ENCODE measurements at regions not wholly inside any gene's neighbourhood (a gene's known extent, or its start where the extent isn't known, plus 50 kb on each side); places are given as distances from the start of the nearest gene placed in this dataset.
"Not testable (repeated sequence)": the region's sequence is repeated elsewhere in the genome, so short reads cannot be mapped to it uniquely, and the experiment has no call there.

- no peak for DNase-seq
Observed at GRCh38 chr3:145209561-145209960, 951.4 kb downstream of the PLOD2 start.

DNA sequence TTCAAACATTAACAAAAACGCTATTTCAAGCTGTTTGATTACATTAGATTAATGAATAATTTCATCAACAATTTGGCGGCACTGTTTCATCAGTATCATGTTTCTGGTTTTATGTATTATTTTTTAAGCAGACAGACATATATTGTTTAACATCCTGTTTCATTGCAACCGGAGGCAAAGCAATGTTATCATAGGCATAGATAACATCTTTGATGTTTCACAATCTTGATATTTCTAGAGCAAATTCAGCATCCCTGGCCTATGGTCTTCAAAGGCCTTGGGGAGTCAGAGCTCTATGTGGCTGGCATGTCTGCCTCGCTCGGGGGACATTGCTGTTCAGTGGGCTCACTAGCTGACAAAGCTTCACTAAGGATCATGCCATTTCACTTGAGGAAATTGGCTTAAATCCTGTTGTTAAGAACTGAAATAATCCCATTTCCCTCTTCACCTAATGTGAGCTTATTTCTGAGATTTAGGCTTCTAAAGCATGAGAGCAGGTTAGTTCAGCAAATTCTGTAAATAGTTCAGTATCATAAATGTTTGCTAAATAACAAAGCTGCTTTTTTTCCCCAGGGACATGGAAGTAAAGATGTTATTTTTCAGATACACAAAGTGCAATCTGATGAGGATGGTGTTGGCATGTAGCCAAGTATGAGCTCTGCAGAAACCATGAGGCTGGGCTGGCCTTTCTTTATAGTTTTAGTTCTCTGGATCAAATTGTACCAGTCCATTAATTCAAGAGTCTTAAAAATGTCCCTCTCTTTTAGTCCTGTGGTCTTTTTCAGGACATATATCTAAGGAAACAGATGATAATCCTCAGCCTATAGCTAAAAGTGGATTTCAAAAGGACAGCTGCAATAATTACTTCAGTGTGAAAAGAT lies 941.4 kb downstream of the PLOD2 start:
- DNase-seq = no peak

DNA sequence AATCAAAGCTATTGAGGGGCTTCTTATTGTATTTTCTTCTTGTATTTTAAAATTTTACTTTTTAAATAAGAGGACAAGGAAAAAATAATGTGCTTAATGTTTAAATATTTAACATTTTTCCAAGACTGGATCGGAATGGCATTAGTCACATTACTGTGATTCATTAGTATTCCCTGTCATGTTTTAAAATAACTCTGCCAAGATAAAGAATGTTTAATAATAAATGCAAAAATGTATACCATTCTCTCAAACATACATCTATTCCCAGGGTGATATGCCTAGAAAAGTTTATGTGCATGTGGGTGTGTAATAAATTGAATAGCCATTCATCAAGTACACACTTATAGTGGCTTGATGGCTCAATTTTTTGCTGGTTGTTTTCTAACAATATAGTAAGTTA lies 936.1 kb downstream of the PLOD2 start:
- no peak for DNase-seq

GRCh38 chr3:145243875-145244274 lies 917.1 kb downstream of the PLOD2 start:
- no peak for DNase-seq

DNA sequence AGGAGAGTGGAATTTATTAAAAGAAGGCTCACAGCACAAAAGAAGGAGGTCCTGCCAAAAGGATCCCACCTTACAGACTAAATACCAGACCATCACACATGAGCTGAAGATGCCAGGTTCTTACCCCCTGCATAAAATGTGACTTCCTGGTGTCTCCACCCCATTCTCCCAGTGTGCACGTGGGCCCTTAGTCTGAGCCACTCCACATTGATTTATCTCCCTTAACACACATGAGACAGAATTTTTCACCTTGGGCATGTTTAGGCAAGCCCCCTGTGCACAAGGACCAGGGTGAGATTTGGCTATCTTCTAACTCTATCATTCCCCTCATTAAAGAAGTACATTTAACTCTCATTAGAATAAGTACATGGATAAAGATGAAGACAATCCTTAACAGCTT lies 916.7 kb downstream of the PLOD2 start:
- no peak for DNase-seq

DNA sequence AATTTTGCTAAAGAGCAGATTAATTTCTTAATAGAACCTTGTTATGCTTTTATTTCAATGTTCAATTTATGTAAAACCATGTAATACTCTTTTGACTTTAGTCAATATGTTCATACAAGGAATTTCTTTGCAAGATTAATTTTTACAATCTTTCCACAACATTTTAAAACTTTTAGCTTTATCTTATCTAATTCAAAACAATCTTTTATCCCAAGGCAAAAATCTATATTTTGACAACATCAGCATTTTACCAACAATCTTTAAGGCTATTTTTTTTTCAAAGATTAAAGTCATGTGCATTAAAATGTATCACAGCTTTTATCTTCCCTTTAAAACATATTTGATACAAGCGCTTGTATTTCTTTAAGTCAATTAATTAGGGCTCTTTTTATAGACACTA lies 914.7 kb downstream of the PLOD2 start:
- DNase-seq = no peak

DNA sequence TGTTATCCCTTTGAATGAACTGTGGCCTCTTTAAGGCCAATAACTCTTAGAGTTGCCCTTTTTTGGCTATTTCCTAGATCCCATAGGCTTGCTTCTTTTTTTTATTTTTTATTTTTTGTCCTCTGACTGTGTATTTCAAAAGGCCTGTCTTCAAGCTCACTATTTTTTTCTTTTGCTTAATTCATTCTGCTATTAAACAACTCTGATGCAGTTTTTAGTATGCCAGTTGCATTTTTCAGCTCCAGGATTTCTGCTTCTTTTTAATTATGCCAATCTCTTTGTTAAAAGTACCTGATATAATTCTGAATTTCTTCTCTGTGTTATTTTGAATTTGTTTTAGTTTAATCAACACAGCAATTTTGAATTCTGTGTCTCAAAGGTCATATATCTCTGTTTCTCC lies 912.1 kb downstream of the PLOD2 start:
- DNase-seq = no peak

DNA sequence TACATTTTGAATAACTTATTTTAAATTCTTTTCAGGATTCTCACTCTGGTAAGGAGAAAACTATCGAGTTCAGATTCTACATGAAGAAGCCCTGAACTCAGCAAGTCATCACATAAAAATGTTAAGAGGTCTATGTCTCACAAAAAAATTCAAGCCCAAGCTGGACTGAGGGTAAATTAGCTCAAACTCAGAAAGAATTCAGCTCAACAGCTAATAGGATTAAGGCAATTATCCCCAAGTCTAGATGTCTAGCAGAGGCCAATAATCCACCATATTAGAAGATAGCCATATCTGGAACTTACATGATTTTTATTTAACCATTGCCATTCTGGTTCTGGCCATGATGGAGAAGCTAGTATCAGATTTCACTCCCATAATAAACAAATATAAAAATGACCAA lies 909.7 kb downstream of the PLOD2 start:
- DNase-seq = no peak

GRCh38 chr3:145257967-145258366 lies 903.0 kb downstream of the PLOD2 start:
- DNase-seq = not testable (repeated sequence)

DNA sequence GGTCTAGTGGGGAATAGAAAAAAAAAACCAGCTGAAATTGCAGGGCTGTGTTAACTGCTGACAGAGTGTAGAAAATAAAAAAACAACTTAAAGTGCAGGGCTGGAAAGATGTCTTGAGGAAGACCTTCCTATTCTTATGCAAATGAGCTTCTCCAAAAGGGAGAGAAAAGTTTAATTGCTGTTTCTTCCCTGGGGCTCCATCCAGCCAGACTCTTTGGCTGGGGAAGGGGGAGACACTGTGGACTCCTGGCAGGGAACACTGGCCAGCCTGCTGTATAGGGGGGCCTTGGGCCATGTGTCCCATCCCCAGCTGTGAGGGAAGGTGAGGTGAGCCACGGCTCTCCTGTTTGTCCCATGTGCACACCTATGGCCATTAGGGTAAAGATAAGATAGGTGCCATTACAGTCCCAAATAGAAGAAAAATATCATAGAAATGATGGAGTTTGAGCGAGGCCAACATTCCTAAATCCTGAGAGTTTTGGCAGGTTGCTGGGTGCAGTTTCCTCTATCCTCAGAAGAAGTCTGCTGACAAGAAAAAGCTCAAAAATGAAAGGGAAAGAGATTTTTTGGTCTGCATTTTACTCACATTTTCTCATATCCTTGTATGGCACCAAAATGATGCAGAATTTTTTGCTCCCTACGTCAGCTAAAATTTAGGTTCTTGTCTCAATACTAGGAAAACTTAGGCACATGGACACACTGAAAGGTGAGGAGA lies 901.7 kb downstream of the PLOD2 start:
- DNase-seq = no peak

DNA sequence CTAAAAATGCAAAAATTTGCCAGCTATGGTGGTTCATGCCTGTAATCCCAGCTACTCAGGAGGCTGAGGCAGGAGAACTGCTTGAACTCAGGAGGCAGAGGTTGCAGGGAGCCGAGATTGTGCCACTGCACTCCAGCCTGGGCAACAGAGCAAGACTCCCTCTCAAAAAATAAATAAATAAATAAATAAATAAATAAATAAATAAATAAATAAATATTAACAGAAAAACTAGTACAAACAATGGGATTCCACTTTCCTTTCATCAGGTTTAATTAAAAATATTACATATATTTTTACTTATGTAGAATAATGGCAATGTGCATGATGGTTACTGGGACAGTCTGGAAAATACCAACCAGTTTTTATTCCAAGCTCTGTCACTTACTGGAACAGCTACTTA lies 897.5 kb downstream of the PLOD2 start:
- not testable (repeated sequence) for DNase-seq

DNA sequence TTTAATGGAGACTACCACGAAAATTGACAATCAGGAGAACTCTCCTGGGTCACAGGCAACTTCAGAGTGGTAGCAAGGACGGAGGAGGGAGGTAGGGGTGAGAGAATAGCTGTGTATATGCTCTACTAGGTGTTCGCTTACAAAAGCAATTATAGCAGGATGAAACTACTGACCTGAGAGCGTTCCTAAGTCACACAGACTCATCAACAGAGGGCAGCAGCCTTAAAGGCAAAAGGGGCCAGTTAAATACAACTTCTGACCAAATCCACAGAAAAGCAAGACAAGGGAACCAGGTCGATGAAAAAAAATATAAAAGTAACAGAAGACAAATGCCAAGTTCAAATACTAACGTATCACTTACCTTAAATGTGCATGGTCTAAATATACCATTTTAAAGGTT lies 894.6 kb downstream of the PLOD2 start:
- no peak for DNase-seq

GRCh38 chr3:145269106-145269505 lies 891.9 kb downstream of the PLOD2 start:
- no peak for DNase-seq

- no peak for DNase-seq
Observed at GRCh38 chr3:145272684-145273083, 888.3 kb downstream of the PLOD2 start.

DNA sequence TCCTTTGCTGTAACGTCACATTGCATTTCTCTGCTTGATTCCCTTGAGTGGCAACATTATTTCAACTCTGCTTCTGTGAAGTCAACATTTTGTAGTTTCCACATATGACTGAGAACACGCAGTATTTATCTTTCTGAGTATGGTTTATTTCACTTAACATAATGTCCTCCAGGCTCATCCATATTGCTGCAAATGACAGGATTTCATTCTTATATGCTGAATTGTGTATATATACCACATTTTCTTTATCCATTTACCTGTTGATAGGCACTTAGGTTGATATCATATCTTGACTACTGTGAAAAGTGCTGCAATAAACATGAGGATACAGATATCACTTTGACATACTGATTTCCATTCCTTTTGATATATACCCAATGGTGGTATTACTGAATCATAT lies 878.5 kb downstream of the PLOD2 start:
- no peak for DNase-seq

DNA sequence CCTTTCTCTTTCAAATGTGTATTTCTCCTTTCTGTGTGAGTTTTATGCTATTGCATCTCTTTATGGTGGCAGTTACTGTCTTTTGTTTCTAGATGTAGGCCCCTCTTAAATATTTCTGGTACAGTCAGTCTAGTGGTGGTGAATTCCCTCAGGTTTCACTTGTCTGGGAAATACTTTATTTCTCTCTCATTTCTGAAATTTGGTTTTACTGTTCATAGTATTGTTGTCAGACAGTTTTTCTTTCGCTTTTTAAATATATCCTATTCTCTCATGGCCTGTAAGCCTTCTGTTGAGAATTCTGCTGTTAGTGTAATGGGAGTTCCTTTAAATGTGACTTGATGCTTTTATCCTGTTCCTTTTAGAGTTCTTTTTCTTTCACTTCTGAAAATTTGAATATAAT lies 874.0 kb downstream of the PLOD2 start:
- DNase-seq = no peak

DNA sequence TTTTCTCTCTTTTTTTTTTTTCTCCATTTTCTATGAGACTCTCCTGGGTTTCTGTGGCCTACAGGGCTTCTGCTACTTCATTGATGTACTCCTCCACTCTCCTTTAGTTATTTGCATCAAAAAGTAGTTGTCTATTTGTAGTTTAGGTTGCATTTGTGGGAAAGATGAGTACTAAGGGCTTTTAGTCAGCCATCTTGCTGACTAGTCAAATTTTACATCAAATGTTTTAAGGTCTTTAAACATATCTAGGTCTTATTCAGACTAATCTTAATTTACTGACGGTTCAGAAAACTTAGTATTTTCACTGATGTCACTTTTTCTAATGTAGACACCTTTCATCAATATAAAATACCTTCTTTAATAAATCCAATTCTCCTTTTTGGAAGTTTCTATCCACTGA lies 871.0 kb downstream of the PLOD2 start:
- DNase-seq = no peak

DNA sequence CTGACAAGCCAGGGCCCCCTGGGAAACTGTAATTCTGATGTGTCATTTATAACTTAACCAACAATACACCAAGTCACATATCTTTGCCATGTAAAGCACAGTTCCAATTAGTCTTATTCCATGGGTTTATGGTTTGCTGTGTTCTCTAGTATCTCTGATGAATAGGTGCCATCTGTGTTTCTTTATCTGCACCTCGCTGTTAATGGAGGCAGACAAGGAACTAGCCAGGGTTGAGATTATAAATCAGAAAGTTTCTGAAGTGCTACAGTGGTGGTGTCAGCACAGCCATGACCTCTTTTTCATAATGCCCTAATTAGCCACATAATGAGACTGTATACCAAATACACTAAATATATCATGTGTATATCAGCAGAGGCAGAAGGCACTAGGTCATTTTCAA lies 866.4 kb downstream of the PLOD2 start:
- DNase-seq = no peak

GRCh38 chr3:145307272-145307671 lies 853.7 kb downstream of the PLOD2 start:
- no peak for DNase-seq

DNA sequence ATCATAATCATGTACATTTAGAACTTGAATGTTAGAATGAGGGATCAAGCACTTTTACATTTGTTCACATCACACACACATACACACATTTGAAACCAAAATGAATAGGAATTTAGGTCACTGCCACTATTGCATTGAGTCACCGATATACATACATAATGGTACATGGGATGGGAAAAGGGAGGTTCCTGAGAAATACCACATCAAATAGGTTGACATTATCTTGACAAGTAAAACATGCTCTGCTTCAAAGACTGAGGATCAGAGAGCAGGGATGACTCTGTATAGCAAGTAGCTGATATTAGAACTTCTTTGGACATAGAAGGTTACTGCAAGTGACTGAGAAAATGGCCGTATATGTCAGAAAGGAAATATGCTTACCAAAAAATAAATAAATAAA lies 847.2 kb downstream of the PLOD2 start:
- DNase-seq = no peak

DNA sequence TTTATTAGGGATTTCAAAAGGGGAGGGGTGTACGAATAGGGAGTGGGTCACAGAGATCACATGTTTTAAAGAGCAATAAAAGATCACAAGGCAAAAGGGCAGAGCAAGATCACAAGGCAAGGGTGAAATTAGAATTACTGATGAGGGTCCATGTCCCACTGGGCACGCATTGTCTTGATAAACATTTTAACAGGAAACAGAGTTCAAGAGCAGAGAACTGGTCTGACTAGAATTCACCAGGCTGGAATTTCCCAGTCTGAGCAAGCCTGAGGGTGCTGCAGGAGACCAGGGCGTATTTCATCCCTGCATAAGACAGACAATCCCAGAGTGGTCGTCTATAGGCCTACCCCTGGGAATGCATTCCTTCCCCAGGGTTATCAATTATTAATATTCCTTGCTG lies 844.7 kb downstream of the PLOD2 start:
- DNase-seq = not testable (repeated sequence)

GRCh38 chr3:145326666-145327065 lies 834.3 kb downstream of the PLOD2 start:
- no peak for DNase-seq

DNA sequence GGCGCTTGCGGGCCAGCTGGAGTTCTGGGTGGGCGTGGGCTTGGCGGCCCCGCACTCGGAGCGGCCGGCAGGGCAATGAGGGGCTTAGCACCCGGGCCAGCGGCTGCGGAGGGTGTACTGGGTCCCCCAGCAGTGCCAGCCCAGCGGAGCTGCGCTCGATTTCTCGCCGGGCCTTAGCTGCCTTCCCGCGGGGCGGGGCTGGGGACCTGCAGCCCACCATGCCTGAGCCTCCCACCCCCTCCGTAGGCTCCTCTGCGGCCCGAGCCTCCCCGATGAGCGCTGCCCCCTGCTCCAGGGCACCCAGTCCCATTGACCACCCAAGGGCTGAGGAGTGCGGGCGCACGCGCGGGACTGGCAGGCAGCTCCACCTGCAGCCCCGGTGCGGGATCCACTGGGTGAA lies 827.6 kb downstream of the PLOD2 start:
- DNase-seq = peak; percentile 9

DNA sequence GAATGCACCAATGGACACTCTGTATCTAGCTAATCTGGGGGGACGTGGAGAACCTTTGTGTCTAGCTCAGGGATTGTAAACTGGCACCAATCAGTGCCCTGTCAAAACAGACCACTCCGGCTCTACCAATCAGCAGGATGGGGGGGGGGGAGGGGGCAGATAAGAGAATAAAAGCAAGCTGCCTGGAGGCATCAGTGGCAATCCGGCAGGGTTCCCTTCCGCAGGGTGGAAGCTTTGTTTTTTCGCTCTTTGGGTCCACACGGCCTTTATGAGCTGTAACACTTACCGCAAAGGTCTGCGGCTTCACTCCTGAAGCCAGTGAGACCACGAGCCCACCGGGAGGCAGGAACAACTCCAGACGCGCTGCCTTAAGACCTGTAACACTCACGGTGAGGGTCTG lies 827.1 kb downstream of the PLOD2 start:
- DNase-seq = no peak

All from activated gamma-delta T cell (primary cell).